Testis (tissue), 2 donors: ENCODE measurements at regions not wholly inside any gene's neighbourhood (a gene's known extent, or its start where the extent isn't known, plus 50 kb on each side); places are given as distances from the start of the nearest gene placed in this dataset.

Experiments used
- POLR2A ChIP-seq: fragments of 450-650 bp; IDR thresholded peaks from one replicate; pipeline ENCODE4 v1.6.1; 2017; ENCODE audit warnings: antibody characterized with exemption, mild to moderate bottlenecking, moderate library complexity
- TF ChIP-seq, protein P1 (sequence below), 3 experiments: fragments of 450-650 bp in 2 of 3; fragments of 200-600 bp in 1 of 3; sonication (generic) in 1 of 3; IDR thresholded peaks; one replicate each; pipeline ENCODE4 v1.5.1; 2016 to 2019; ENCODE audit warnings: antibody characterized with exemption in 3 of 3, mild to moderate bottlenecking in 2 of 3, moderate library complexity in 1 of 3

GRCh38 chr20:16842486-16843120 is 94.4 kb downstream of the OTOR start:
- TF ChIP-seq, protein P1, sequence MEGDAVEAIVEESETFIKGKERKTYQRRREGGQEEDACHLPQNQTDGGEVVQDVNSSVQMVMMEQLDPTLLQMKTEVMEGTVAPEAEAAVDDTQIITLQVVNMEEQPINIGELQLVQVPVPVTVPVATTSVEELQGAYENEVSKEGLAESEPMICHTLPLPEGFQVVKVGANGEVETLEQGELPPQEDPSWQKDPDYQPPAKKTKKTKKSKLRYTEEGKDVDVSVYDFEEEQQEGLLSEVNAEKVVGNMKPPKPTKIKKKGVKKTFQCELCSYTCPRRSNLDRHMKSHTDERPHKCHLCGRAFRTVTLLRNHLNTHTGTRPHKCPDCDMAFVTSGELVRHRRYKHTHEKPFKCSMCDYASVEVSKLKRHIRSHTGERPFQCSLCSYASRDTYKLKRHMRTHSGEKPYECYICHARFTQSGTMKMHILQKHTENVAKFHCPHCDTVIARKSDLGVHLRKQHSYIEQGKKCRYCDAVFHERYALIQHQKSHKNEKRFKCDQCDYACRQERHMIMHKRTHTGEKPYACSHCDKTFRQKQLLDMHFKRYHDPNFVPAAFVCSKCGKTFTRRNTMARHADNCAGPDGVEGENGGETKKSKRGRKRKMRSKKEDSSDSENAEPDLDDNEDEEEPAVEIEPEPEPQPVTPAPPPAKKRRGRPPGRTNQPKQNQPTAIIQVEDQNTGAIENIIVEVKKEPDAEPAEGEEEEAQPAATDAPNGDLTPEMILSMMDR (IDR thresholded peaks at IDR 0.05), result no peak
- TF ChIP-seq POLR2A, result no peak
